Hematopoietic multipotent progenitor cell treated with erythropoietin and hydrocortisone succinate and interleukin-3 and kit ligand, for 6 days (in vitro differentiated cells): ENCODE measurements at regions not wholly inside any gene's neighbourhood (a gene's known extent, or its start where the extent isn't known, plus 50 kb on each side); places are given as distances from the start of the nearest gene placed in this dataset.
"Not testable (repeated sequence)": the region's sequence is repeated elsewhere in the genome, so short reads cannot be mapped to it uniquely, and the experiment has no call there.

ENCODE experiments used
- DNase-seq: peaks from one replicate; pipeline ENCODE4 v3.0.0-alpha.2; 2015

DNA sequence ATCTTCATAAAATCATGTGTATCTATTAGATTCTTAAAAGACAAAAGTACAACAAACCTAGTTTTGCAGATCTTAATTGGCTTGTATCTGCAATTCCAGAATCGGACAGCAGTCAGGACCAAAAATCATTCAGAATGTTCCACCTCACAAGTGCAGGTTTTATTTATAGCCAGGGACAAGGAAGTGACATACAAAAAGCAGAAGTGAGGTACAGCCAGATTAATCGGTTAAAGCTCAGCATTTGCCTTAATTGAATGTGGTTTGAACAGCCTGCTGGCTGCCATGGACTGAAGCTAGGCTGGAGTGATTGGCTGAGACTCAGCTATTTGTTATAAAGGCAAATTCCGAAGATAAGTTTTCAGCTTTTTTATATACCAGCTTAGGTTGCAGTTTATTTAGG is 932.6 kb downstream of the C4orf33 start:
- peak; percentile 7 for DNase-seq

DNA sequence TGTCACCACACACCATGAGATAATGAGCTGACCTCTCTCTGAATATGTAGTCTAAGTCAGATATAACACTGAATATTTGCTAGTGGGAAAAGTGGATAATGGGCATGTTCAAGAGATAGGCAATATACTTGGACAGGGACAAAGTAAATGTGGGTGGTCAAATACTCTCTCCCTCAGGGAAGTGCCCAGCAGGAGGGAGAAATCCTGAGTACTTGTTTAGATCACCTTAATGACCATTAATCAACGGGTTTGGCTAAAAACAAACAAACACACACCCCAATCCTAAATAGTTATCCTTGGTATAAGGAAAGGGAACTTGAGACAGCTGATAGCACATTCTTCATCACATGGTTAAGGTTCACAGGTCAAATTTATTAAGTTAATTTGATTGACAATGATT is 933.5 kb downstream of the C4orf33 start:
- no peak for DNase-seq

DNA sequence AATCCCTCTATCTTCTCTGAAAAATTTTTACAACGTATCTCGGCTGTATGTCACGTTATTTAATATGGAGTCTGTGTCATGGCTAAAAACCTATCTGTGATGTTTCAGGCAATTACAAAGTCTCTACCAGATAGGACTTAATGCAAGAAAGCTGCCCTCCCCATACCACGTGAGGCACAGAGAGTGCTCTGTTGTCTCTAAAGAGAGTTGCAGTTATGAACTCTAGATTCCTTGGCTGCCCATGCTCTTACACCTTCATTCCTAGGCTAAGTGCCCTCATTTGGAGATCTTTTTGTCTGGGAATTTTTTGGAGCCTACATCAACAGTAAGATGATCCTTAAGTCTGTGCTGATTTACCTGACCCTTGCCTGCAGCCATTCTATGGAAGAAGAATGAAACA is 935.9 kb downstream of the C4orf33 start:
- no peak for DNase-seq

DNA sequence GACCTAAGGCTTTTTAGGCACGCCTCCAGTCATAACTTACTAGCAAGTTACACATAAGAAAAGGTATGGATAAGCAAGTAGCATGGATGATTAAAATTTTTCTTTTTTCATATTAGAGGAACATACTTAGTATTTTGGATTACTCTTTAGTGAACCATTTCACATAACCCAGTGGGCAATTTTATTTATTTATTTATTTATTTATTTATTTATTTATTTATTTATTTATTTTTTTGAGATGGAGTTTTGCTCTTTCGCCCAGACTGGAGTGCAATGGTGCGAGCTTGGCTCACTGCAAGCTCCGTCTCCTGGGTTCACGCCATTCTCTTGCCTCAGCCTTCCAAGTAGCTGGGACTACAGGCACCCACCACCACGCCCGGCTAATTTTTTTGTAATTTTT is 937.7 kb downstream of the C4orf33 start:
- not testable (repeated sequence) for DNase-seq

DNA sequence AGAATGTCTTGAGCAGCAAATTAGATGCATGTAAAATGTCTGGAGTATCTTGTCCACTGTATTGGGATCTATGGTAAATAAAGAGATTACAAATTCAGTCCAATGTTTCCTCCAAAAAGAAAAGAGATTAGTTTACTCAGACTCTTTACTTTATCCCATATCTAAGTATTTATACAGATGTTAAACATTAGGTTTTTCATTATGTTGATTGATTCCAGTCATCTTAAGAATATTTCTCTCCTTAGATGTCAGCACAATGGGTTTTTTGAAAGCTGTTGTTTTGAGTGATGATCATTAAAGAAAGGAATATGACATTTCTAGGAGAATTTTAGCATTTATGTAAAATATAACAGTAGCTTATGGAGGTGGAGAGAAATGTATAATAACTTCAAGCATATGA is 938.9 kb downstream of the C4orf33 start:
- no peak for DNase-seq

DNA sequence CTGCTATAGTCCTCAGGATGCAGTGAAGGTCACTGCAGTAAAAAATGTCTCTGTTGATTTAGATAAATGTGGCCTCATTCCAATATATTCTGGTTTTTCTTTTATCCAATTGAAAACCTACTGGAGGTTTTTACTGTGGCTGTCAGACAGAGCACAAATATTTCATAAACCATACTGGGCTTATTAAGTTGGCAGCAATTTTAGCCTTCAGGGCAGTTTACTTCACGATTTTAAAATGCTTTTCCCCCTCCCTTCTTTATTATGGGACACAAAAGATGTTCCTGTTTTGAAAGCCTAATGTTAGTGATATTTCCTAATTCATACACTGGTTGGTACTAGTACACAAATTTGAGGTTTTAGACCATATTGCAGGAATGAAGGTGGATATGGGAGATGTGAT is 939.4 kb downstream of the C4orf33 start:
- DNase-seq: no peak

DNA sequence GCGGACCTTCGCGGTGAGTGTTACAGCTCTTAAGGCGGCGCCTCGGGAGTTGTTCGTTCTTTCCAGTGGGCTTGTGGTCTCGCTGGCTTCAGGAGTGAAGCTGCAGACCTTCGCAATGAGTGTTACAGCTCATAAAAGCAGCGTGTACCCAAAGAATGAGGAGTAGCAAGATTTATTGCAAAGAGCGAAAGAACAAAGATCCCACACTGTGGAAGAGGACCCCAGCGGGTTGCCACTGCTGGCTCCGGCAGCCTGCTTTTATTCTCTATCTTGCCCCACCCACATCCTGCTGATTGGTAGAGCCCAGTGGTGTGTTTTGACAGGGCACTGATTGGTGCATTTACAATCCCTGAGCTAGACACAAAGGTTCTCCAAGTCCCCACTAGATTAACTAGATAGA is 941.9 kb downstream of the C4orf33 start:
- not testable (repeated sequence) for DNase-seq

DNA sequence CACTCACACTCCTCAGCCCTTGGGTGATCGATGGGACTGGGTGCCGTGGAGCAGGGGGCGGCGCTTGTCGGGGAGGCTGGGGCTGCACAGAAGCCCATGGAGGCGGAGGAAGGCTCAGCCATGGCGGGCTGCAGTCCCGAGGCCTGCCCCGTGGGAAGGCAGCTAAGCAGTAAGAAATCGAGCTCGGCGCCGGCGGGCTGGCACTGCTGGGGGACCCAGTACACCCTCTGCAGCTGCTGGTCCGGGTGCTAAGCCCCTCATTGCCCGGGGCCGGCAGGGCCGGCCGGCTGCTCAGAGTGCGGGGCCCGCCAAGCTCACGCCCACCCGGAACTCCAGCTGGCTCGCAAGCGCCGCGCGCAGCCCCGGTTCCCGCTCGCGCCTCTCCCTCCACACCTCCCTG is 942.6 kb downstream of the C4orf33 start:
- not testable (repeated sequence) for DNase-seq

DNA sequence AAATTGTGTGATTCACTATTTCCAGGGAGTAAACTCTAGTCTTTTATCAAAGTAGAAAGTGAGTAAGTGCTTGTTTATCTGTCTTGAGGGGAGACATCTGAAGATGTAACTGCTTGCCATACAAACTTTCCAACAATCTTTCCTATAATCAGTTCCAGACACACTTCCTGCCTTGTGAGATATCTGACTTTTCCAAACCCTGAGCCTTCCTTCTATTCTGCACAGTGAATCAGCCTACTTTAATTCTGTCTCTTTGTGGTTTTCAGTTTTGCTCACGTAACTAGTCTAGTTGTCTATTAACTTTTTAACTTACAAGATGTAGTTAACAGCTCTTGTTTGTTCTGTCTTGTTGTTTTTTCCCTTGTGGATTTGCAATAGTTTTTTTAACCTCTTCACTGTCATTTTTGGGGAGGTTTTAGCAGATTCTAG is 947.8 kb downstream of the C4orf33 start:
- no peak for DNase-seq

DNA sequence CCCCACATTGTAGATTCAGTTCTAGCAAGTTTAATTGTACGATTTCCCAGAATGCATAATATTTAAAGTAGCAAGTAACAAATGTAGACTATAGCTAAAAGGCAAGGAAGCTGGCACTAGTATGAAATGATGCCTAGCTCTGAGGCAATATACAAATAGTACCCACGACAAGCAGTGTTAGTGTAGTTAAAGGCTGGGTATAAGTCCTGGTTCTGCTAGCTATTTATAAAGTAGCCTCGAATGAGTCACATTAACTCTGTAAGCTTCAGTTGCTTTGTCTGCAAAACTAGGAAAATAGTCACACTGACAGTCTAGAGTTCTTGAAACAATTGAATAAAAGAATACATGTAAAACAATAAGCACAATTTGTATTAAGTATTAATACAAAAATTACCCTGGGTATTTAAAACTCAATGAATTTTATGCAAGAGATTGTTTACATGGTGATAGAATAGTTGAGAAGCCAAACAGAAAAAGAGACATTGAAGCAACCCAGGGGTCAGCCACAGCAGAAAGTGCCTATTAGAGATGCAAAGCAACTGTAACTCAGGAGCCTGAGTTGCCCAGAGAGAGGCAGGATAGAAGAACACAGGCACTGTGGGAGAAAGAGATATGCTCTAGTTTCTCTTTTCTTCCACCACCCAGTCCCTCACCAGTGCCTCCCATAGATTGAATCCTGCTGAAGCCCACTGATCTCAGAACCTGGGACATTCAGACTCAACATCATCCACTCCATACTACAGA is 949.0 kb downstream of the C4orf33 start:
- no peak for DNase-seq

DNA sequence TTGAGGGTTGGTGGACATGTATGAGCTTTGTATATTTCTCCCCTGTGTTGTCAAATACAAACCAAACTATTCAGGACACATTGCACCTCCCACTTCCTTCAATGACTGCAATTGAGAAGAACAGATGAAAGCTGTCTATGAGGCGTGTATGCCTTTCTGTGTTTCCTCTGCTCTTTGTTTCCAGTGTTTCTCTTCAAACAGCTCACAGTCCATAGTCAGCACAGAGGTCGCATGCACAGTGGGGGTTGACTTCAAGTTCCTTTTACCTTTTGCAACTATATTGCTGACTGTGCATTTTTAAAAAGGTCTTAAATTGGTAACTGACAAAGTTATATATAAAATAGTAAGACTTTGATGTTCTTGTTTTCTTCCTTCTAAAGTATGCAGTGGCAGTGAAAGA is 957.8 kb downstream of the C4orf33 start:
- DNase-seq: no peak

DNA sequence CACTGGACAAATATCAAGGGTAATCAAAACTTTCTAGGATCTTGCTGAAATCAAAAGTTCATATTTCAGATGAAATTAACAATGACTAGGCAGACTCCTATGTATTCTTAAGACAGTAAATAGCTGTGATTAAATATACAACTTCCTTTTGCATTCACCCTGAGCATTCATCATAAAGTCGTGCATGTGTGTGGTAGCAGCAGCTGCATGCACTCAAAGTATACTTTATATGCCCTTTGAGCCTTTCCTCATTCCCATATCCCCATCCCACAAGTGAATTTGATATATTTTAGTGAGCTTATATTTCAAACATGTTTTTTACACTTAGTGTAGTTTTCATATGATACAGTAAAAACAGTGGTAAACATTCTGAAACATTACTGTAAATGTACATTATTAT is 959.0 kb downstream of the C4orf33 start:
- DNase-seq: no peak

DNA sequence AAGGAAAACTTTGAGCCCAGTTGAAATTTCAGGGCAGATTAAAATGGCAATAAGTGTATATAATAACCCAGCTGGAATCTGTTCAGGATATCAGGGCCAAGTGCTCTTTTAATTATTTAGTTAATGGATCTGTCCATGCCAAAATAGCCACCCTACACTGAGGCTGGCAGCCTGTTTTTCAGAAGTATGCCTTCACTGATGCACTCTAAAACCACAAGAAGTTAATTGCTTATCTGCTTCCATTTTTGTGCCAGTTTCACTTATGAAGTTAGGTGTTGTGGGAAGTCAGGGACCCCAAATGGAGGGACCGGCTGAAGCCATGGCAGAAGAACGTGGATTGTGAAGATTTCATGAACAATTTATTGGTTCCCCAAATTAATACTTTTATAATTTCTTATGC is 960.3 kb downstream of the C4orf33 start:
- no peak for DNase-seq

DNA sequence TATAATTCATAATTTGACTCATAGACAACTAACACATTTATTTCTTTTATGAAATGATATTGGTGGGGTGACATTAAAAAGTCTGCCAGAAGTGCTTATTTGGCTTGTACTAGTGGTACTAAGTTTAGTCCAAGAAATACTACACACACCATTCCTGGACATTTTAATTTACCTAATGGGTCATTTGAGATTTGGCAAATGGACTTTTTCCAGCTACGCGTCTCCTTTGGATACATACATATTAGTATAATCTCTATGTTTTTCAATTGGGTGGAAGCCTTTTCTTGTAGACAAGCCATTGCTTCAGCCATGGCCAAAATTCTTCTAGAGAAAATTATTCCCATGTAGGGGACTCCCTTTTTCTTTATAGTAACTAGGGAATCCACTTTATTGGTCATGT is 968.5 kb downstream of the C4orf33 start:
- DNase-seq: no peak

DNA sequence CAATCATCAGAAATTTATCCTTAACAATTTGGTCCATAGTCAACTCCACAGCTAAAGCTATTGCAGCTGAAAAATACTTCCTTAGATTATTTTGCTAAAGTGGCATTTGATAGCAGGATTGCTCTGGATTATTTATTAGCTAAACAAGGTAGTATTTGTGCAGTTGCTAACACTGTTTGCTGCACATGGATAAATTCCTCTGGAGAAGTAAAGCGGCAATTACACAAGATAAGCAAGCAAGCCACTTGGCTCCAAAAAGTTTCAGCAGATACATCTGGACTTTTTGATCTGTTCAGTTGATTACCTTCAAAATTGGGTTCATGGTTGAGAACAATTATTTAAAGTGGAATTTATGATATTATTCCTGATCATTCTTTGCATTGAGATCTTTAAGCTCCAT is 971.5 kb downstream of the C4orf33 start:
- no peak for DNase-seq

DNA sequence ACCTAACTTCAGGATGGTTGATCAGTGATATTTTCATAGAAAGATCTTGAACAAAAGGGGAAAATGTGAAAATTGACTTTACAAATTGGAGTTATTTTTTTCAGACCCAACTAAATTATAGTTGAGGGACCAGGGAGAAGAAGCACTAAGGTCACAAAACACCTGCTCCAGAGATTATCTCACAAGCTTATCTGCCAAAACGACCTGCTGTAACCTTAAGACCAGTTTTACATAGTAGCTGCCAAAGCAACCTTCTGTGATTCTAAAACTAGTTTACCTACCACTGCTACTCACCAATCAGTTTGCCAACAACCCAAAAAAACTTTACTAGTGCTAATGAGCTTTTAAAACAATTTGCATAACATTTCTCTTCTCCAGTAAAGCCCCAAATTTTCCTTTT is 972.1 kb downstream of the C4orf33 start:
- DNase-seq: no peak

DNA sequence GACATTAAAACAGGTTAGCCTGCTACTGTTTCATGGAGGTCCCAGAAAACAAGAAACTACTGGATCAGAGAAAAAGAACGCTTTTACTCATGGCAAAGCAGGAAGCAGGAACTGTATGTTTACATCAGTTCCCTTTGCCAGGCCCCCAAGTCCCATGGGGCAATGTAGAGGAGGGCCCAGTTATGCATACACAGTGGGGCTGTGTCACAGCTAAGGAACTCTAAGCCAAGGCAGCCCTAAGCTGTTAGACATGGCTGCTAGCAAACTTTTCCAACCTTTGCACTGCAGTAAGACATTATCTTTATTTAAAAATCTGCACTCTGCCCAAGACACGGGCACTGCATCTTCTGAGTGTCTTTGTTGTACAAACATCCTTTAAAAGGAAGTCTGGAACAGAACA is 975.8 kb downstream of the C4orf33 start:
- no peak for DNase-seq

DNA sequence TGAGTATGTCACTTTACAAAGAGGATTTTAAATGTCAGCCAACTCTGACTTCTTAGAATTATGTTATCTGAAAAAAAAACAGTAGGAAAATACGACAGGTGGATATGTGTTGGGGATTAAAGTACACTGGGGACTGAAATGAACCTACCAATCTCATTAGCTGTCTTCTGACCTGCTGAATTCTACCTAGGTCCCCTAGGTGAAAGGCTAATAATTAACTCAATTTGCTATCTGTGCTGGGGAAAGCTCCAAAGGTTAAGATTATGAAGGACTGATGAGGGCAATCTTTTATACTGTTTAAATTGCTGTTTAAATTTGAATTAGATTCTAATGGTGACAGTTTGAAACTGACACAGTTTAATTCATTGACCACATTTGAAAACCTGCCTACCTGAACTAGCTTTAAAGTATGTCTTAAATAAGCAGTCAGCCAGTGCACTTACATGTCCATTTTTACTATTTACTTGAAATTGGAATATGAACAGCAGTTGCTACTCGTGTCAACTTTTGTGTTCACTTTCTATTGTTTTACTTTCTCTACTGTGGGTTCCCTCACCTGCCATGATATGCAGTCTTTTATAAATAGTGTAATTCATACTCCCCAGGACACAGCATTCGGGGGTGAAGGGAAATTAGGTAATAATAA is 977.3 kb downstream of the C4orf33 start:
- no peak for DNase-seq

DNA sequence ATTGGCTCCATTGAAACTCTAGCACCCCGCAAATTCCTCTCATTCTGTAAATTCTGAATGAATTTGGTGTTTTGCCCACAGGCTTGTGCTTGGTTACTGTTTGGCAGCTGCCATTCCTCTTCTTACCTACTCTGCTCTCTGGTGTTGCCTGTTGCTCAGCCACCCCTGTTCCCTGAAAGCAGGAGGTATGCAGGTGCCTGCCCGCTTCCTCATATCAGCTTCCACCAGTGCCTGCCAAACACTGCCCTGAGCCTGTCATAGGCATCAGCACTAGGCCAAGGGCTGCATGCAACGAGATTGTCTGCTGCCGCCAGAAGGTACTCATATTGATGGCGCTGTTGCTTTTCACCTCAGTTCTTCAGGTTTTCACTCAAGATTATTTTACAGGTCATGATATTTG is 978.1 kb downstream of the C4orf33 start:
- DNase-seq: no peak

DNA sequence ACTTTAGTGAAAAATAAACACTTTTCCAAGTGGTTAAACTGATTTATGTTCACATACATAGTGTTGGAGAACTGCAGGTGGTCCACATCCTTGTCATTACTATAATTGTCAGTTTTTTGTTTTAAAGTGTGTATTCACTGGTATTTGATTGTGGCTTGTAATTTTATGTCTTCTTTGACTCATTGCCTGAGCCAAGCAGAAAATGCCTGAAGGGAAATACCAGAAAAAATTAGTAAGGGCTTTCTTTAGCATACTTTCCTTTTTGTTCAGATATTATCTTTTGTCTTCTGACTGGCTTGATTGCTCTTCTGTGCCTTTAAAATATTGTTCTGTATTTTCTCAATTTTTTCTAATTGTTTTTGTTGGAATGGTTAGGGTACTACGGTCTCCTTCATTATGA is 981.3 kb downstream of the C4orf33 start:
- no peak for DNase-seq

DNA sequence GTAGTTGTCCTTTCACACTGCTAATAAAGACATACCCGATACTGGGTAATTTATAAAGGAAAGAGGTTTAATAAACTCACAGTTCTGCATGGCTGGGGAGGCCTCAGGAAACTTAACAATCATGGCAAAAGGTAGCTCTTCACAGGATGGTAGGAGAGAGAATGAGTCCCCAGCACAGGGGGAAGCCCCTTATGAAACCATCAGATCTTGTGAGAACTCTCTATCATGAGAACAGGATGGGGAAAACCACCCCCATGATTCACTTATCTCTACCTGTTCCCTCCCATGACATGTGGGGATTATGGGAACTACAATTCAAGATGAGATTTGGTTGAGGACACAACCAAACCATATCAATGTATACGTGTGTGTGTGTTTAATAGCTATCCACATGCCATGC is 983.1 kb downstream of the C4orf33 start:
- DNase-seq: not testable (repeated sequence)

DNA sequence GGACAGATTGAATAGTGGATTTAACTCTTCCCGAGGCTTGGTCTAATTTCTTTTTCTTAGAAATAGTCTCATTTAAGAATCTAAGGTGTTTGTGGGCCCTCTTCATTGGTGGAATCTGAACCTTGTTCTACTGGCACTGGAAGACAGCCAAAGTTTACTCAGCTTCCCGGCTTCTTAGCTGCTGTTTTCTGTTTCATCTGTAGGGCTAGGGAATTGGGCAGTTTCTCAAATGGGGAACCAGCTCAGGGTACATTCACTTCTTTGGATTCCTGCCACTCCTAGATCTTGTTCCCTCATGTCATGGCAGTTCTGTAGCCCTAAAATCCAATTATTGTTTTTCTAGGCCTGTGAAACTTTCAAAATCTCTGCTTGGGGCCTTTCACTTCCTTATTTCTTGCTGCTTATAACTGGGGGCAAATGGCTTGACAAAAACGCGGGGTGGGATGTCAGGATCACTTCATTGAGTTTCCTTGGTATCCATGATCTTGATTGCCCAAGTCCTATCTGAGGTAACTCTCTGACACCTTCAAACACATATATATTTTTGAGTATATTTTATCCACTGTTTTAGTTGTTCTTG is 985.0 kb downstream of the C4orf33 start:
- no peak for DNase-seq

DNA sequence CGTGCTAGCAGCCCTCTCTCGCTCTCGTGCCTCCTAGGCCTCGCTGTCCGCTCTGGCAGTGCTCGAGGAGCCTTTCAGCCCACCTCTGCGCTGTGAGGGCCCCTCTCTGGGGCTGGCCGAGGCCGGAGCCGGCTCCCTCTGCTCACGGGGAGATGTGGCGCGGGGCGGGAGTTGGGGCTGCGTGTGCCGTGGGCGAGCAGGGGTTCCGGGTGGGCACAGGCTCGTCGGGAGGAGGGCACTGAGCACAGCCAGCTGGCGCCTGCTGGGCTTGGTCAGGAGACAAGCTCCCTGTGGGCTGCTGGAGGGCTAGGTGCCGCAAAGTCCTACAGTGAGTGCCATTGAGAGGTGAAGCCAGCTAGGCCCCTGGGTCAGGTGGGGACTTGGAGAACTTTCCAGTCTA is 994.5 kb downstream of the C4orf33 start:
- no peak for DNase-seq

DNA sequence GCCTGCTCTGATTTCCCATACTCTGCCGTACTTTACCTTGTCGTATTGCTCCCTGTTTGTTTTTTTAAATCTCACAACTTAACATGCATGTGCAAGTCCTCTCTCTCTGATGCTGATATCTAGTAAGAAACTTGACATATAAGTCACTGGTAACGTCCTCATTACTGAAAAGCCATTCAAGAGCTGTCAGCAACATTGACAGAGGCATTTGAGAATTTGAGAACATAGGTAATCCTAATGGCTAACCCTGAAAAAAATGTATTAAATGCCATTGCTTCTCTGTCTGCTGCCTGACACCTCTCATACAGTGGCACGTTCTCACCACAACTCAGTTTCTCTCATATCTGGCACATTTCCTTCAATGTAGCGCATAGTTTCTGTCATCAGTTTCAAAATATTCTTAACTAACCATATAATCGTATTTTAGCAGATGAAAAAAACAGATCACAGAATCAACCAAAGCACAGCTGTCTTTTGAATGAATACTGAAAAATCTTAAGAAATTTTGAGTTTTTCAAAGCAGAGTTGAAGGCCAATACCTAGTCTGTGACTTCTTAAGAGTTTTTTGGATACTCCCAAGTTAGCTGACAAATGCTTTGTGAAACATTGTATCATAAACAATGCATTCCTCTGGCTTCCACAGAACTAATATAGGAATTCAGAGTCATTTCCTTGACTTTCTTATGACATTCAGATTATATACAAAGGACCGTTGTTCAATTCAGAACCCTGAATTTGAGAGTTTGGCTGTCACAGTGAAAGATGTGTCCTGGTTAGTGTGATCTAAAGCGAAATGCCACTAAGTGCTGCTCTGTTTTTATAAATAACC is 996.4 kb downstream of the C4orf33 start:
- DNase-seq: no peak
